HEK293 (cell line): ENCODE measurements at regions not wholly inside any gene's neighbourhood (a gene's known extent, or its start where the extent isn't known, plus 50 kb on each side); places are given as distances from the start of the nearest gene placed in this dataset.

Source experiments
- HOXA7 ChIP-seq: sonication (generic); formaldehyde crosslinking; IDR thresholded peaks from 2 replicates; pipeline ENCODE4 v1.8.1; 2022; ENCODE audit warnings: missing genetic modification reagents, borderline replicate concordance
- KLF9 ChIP-seq: fragments of 450-650 bp; formaldehyde crosslinking; IDR thresholded peaks from 2 replicates; pipeline ENCODE4 v1.5.1; 2016; ENCODE audit warnings: missing biosample characterization, missing genetic modification characterization, low read depth
- TCF7L2 ChIP-seq: IDR thresholded peaks from 2 replicates; pipeline ENCODE4 v1.6.1; 2011; ENCODE audit warnings: low read depth, mild to moderate bottlenecking, inconsistent platforms, low read length, moderate library complexity, borderline replicate concordance
- ZNF239 ChIP-seq: fragments of 450-650 bp; formaldehyde crosslinking; IDR thresholded peaks from 2 replicates; pipeline ENCODE4 v1.5.1; 2016; ENCODE audit warnings: missing biosample characterization, missing genetic modification characterization
- ZNF280D ChIP-seq: fragments of 450-650 bp; formaldehyde crosslinking; IDR thresholded peaks from 2 replicates; pipeline ENCODE4 v1.5.1; 2016; ENCODE audit warnings: missing biosample characterization, missing genetic modification characterization
- TF ChIP-seq, protein P1 (sequence below): fragments of 450-650 bp; formaldehyde crosslinking; IDR thresholded peaks from 2 replicates; pipeline ENCODE4 v1.5.1; 2016; ENCODE audit warnings: missing biosample characterization, missing genetic modification characterization

GRCh38 chr2:106956879-106957278, 70.9 kb upstream of the ST6GAL2 start:
- no peak for TF ChIP-seq TCF7L2
- TF ChIP-seq, protein P1, sequence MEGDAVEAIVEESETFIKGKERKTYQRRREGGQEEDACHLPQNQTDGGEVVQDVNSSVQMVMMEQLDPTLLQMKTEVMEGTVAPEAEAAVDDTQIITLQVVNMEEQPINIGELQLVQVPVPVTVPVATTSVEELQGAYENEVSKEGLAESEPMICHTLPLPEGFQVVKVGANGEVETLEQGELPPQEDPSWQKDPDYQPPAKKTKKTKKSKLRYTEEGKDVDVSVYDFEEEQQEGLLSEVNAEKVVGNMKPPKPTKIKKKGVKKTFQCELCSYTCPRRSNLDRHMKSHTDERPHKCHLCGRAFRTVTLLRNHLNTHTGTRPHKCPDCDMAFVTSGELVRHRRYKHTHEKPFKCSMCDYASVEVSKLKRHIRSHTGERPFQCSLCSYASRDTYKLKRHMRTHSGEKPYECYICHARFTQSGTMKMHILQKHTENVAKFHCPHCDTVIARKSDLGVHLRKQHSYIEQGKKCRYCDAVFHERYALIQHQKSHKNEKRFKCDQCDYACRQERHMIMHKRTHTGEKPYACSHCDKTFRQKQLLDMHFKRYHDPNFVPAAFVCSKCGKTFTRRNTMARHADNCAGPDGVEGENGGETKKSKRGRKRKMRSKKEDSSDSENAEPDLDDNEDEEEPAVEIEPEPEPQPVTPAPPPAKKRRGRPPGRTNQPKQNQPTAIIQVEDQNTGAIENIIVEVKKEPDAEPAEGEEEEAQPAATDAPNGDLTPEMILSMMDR (tag by site-specific recombination): no peak
- TF ChIP-seq KLF9: no peak
- TF ChIP-seq ZNF280D (tag by site-specific recombination): no peak
- TF ChIP-seq HOXA7: no peak
- no peak for TF ChIP-seq ZNF239 (tag by site-specific recombination)
